B cell (primary cell): ENCODE measurements at regions not wholly inside any gene's neighbourhood (a gene's known extent, or its start where the extent isn't known, plus 50 kb on each side); places are given as distances from the start of the nearest gene placed in this dataset.

Experiments
- EZH2 ChIP-seq: IDR thresholded peaks from 2 replicates; pipeline ENCODE4 v1.6.1; 2012; ENCODE audit warnings: borderline replicate concordance, low read depth, mild to moderate bottlenecking, moderate library complexity, low read length; ENCODE audit not compliant: insufficient read depth, poor library complexity, severe bottlenecking
- TF ChIP-seq, protein P1 (sequence below): fragments of 200-600 bp; IDR thresholded peaks from one replicate; pipeline ENCODE4 v1.8.0; 2022; ENCODE audit warnings: antibody characterized with exemption, mild to moderate bottlenecking

DNA sequence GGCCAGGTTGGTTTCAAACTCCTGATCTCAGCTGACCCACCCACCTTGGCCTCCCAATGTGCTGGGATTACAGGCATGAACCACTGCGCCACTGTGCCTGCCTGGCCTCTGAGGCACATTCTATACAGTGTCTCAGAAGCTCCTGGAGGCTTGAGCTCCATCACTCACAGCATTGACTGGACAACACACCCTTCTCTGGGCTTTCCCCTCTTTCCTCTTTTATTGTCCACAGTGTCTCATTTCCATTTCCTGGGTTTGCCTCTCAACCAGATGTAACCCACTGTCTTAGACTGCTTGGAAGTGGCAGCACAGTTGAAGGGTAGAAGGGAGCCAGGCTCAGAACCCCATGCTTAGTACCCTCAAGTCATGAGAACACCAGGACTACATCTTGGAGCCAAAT lies 208.1 kb downstream of the MTX2 start:
- TF ChIP-seq, protein P1, sequence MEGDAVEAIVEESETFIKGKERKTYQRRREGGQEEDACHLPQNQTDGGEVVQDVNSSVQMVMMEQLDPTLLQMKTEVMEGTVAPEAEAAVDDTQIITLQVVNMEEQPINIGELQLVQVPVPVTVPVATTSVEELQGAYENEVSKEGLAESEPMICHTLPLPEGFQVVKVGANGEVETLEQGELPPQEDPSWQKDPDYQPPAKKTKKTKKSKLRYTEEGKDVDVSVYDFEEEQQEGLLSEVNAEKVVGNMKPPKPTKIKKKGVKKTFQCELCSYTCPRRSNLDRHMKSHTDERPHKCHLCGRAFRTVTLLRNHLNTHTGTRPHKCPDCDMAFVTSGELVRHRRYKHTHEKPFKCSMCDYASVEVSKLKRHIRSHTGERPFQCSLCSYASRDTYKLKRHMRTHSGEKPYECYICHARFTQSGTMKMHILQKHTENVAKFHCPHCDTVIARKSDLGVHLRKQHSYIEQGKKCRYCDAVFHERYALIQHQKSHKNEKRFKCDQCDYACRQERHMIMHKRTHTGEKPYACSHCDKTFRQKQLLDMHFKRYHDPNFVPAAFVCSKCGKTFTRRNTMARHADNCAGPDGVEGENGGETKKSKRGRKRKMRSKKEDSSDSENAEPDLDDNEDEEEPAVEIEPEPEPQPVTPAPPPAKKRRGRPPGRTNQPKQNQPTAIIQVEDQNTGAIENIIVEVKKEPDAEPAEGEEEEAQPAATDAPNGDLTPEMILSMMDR: no peak
- no peak for TF ChIP-seq EZH2
